ENCODE measurements at regions not wholly inside any gene's neighbourhood (a gene's known extent, or its start where the extent isn't known, plus 50 kb on each side); places are given as distances from the start of the nearest gene placed in this dataset.

GRCh38 chr15:88982304-88982945, 69.2 kb upstream of the MFGE8 start:
- TF ChIP-seq CTCF (IDR thresholded peaks at IDR 0.05; ENCODE audit: poor library complexity, severe bottlenecking), result no peak
- no peak for TF ChIP-seq EP300 (conservative IDR thresholded peaks at IDR 0.05; ENCODE audit: poor library complexity, severe bottlenecking)
- TF ChIP-seq EZH2 (IDR thresholded peaks at IDR 0.05; ENCODE audit: borderline replicate concordance, insufficient read depth, low read length, poor library complexity, severe bottlenecking), result no peak
